Parathyroid adenoma (tissue), 2 donors: ENCODE measurements at regions not wholly inside any gene's neighbourhood (a gene's known extent, or its start where the extent isn't known, plus 50 kb on each side); places are given as distances from the start of the nearest gene placed in this dataset.

Experiments
- H2AFZ ChIP-seq: fragments of 300-600 bp; sonication (generic); one replicate; pipeline ENCODE4 v1.7.0; 2017; ENCODE audit warnings: antibody characterized with exemption, mild to moderate bottlenecking
- H3K27ac ChIP-seq: fragments of 300-600 bp; sonication (generic); one replicate; pipeline ENCODE4 v1.7.0; 2017
- H3K27me3 ChIP-seq: fragments of 300-600 bp; sonication (generic); one replicate; pipeline ENCODE4 v1.7.0; 2017; ENCODE audit warnings: low read length; ENCODE audit not compliant: control insufficient read depth, insufficient read depth
- H3K36me3 ChIP-seq: fragments of 300-600 bp; sonication (generic); one replicate; pipeline ENCODE4 v1.7.0; 2017; ENCODE audit warnings: low read length; ENCODE audit not compliant: control insufficient read depth, insufficient read depth
- H3K4me1 ChIP-seq: fragments of 300-600 bp; sonication (generic); one replicate; pipeline ENCODE4 v1.7.0; 2017; ENCODE audit warnings: control low read depth
- H3K4me2 ChIP-seq: fragments of 300-600 bp; sonication (generic); one replicate; pipeline ENCODE4 v1.7.0; 2017; ENCODE audit warnings: low read length
- H3K4me3 ChIP-seq: fragments of 300-600 bp; sonication (generic); one replicate; pipeline ENCODE4 v1.7.0; 2017; ENCODE audit warnings: low read depth, low read length
- H3K79me2 ChIP-seq: fragments of 300-600 bp; sonication (generic); one replicate; pipeline ENCODE4 v1.7.0; 2017; ENCODE audit warnings: control low read depth
- H3K9ac ChIP-seq: fragments of 300-600 bp; sonication (generic); one replicate; pipeline ENCODE4 v1.7.0; 2017; ENCODE audit warnings: mild to moderate bottlenecking
- H3K9me3 ChIP-seq: fragments of 300-600 bp; sonication (generic); one replicate; pipeline ENCODE4 v1.7.0; 2017; ENCODE audit warnings: low read length; ENCODE audit not compliant: control insufficient read depth
- TF ChIP-seq, protein P1 (sequence below): fragments of 300-600 bp; sonication (generic); IDR thresholded peaks from one replicate; pipeline ENCODE4 v1.7.0; 2017; ENCODE audit warnings: antibody characterized with exemption, mild to moderate bottlenecking
- donor health status: primary hyperparathyroidism.

DNA sequence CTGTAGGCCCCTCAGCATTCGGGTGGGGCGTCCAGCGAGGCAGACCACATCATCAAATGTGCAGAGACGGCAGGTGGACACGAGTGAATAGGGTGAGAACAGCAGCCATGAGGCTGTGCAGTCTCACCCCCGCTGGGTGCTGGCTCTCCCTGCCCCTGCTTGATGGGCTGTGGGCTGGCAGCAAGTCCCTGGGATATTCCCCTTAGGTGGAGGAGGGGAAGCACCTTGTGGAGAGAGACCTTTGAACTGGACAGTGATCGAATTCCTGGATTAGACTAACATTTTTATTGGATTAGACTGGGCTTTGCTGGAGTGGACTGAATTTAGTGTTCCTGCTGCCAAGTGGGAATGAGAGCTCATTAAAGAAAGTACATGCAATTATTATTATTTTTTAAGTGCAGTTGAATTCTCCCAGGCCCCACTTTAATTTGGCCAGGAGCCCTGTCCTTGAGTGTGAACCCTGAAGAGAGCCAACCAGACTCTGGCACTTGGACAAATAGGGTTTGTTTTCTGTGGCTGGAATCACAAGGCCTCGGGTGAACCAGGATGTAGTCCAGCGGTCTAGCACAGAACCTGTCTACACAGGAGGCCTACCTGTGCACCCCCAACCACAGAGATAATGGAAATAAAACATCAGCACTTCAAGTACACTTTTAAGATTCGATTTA is 193.1 kb downstream of the ABHD5 start:
- Histone ChIP-seq H3K9ac (no peak overlapping the region), H3K4me2 (no peak overlapping the region), H2AFZ (no peak overlapping the region), H3K9me3 (no peaks in the 10 kb centered on the region), H3K79me2 (no peaks in the 10 kb centered on the region), H3K27me3 (no peaks in the 10 kb centered on the region), H3K36me3 (no peaks in the 10 kb centered on the region), H3K27ac (no peak overlapping the region), H3K4me1 (no peaks in the 10 kb centered on the region), H3K4me3 (no peak overlapping the region)
- TF ChIP-seq, protein P1, sequence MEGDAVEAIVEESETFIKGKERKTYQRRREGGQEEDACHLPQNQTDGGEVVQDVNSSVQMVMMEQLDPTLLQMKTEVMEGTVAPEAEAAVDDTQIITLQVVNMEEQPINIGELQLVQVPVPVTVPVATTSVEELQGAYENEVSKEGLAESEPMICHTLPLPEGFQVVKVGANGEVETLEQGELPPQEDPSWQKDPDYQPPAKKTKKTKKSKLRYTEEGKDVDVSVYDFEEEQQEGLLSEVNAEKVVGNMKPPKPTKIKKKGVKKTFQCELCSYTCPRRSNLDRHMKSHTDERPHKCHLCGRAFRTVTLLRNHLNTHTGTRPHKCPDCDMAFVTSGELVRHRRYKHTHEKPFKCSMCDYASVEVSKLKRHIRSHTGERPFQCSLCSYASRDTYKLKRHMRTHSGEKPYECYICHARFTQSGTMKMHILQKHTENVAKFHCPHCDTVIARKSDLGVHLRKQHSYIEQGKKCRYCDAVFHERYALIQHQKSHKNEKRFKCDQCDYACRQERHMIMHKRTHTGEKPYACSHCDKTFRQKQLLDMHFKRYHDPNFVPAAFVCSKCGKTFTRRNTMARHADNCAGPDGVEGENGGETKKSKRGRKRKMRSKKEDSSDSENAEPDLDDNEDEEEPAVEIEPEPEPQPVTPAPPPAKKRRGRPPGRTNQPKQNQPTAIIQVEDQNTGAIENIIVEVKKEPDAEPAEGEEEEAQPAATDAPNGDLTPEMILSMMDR: no peak

DNA sequence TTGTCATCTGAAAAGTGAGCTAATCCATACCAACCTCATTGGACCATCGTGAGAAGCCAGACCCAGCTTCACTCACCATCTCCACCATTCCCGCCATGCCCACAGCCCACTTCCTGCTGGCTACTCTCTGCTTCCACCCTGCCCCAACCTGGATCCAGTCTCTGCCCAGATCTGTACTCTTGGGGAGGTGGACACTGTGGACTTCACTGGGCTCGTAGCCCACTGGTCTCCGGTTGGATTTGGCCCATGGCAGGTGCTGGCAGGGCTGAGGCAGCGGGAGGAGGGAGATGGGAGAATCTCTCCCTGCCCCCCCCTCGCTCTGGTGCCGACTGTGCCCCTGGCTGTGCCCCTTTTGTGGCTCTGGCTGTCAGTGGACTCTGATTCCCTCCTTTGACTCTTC is 193.8 kb downstream of the ABHD5 start:
- no peaks in the 10 kb centered on the region for H3K79me2 ChIP-seq
- H2AFZ ChIP-seq: no peak overlapping the region
- H3K4me3 ChIP-seq: no peak overlapping the region
- H3K9ac ChIP-seq: no peak overlapping the region
- no peaks in the 10 kb centered on the region for H3K4me1 ChIP-seq
- H3K9me3 ChIP-seq: no peaks in the 10 kb centered on the region
- no peaks in the 10 kb centered on the region for H3K27me3 ChIP-seq
- no peaks in the 10 kb centered on the region for H3K36me3 ChIP-seq
- no peak overlapping the region for H3K27ac ChIP-seq
- H3K4me2 ChIP-seq: no peak overlapping the region
- TF ChIP-seq, protein P1: no peak

DNA sequence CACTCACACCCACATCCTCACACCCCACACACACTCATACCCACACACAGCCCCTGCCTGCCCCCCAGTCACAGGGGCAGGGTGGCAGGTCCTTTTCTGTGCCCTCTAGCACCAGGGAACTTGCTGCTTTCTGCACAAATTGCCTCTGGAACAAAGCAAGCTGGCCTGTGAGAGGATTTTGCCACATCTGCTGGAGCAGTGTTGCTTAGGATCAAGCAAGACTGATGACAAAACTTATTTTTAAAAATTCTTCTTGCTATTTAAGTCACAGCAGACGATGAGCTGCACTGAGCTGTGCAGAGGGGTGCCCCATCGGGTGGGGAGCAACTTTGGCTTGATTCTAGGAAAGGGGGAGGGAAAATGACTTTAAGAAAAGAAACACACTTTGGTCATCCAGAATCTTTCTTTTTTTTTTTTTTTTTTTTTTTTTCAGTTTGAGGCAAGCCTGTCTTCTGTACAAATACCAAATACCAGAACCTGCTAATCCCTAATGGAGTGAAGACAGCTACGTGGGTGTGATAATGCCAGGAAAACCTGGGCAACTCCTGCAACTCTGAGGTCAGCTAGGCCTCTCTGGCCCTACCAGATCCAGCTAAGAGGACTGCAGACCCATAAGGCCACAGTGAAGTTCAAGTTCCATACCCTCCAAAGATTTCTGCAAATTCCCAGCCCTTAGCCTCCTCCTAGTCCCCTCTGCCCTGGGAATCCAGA is 195.3 kb downstream of the ABHD5 start:
- H3K36me3 ChIP-seq: no peaks in the 10 kb centered on the region
- H3K9me3 ChIP-seq: no peaks in the 10 kb centered on the region
- TF ChIP-seq, protein P1: no peak
- H3K4me1 ChIP-seq: no peaks in the 10 kb centered on the region
- no peak overlapping the region for H3K27ac ChIP-seq
- H3K27me3 ChIP-seq: no peaks in the 10 kb centered on the region
- H2AFZ ChIP-seq: no peak overlapping the region
- no peak overlapping the region for H3K4me3 ChIP-seq
- no peak overlapping the region for H3K4me2 ChIP-seq
- H3K9ac ChIP-seq: no peak overlapping the region
- H3K79me2 ChIP-seq: no peaks in the 10 kb centered on the region

DNA sequence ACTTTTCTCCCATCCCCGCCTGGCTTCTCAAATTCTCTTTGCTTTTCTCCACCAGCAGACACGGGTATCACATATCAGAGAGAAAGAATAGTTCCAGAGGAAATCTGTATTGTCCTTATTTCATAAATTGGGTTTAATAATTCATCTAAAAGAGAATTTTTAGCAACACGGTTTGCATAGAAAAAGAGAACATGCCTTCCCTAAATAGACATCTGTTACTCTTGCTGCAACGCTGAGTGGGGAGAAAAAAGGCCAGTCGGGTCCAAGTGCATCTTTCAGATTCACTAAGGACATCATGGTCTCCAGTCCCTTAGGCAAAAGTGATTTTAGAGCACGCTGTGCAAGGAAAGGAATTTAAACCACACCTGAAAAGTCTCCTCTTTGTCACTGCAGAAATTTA is 201.3 kb downstream of the ABHD5 start:
- Histone ChIP-seq H3K4me3 (no peak overlapping the region), H3K9me3 (no peaks in the 10 kb centered on the region), H2AFZ (no peak overlapping the region), H3K27ac (no peak overlapping the region), H3K9ac (no peak overlapping the region), H3K27me3 (no peaks in the 10 kb centered on the region), H3K36me3 (no peaks in the 10 kb centered on the region), H3K4me2 (no peak overlapping the region), H3K4me1 (no peaks in the 10 kb centered on the region), H3K79me2 (no peaks in the 10 kb centered on the region)
- TF ChIP-seq, protein P1: no peak

DNA sequence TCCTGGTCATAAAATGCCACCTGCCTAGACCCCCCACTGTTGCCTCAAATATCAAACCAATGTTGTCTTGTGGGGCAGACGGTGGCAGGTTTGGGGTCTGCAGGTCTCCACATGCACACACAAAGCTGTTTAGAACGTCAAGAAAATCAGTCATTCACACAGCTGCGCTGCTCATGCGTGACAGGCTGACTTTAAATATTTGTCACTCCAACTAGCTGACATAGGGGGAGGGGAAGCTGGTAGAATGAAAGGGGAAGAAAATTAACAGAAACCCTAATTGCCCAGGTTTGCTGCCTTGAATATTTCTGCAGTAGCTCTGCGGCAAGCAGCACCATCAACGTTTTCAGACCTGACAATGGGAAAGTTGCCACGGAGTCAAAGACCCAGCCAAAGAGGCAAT is 201.8 kb downstream of the ABHD5 start:
- Histone ChIP-seq H3K36me3 (no peaks in the 10 kb centered on the region), H3K27me3 (no peaks in the 10 kb centered on the region), H3K9me3 (no peaks in the 10 kb centered on the region), H3K4me1 (no peaks in the 10 kb centered on the region), H2AFZ (no peak overlapping the region), H3K4me2 (no peak overlapping the region), H3K27ac (no peak overlapping the region), H3K4me3 (no peak overlapping the region), H3K79me2 (no peaks in the 10 kb centered on the region), H3K9ac (no peak overlapping the region)
- TF ChIP-seq, protein P1: no peak
